Pancreas (tissue), 10 donors: ENCODE measurements at regions not wholly inside any gene's neighbourhood (a gene's known extent, or its start where the extent isn't known, plus 50 kb on each side); places are given as distances from the start of the nearest gene placed in this dataset.

Source experiments
- ATAC-seq, 4 donors: fragments of 200-7000 bp; cut with Tn5 transposase; one replicate each; pipeline versions ENCODE4 v1.8.0 to v1.9.1; 2020; ENCODE audit warnings: mild to moderate bottlenecking in 4 of 4, moderate library complexity in 4 of 4
- DNase-seq, 6 donors: peaks; one replicate each; pipeline ENCODE4 v3.0.0-alpha.2; 2020
- FAIRE-seq: peaks from 2 replicates; lab custom pipeline; 2012; peaks lifted over from hg19 to GRCh38; lab: Jason Lieb, UNC
- H3K27ac ChIP-seq, 4 donors: fragments of 200-600 bp; sonication (generic); 1 replicate in 3 of 4; 2 replicates in 1 of 4; pipeline versions ENCODE4 v1.5.0 to v1.8.0; 2020
- H3K27me3 ChIP-seq, 4 donors: fragments of 200-600 bp; one replicate each; pipeline ENCODE4 v1.8.0; 2021
- H3K36me3 ChIP-seq, 3 donors: fragments of 200-600 bp; sonication (generic) in 1 of 3; one replicate each; pipeline versions ENCODE4 v1.5.0 to v1.8.0; 2020 to 2021
- H3K4me1 ChIP-seq, 3 donors: fragments of 200-600 bp; one replicate each; pipeline ENCODE4 v1.8.0; 2021
- H3K4me3 ChIP-seq, 4 donors: fragments of 200-600 bp; sonication (generic) in 2 of 4; one replicate each; pipeline versions ENCODE4 v1.5.0 to v1.8.0; 2020 to 2021
- H3K9me3 ChIP-seq, 4 donors: fragments of 200-600 bp; one replicate each; pipeline ENCODE4 v1.8.0; 2021
- CTCF ChIP-seq, 4 donors: fragments of 200-600 bp; sonication (generic) in 3 of 4; IDR thresholded peaks; one replicate each; pipeline versions ENCODE4 v1.5.0 to v1.8.0; 2021; ENCODE audit warnings: antibody characterized with exemption in 4 of 4
- WGBS, 2 donors: extraction: QIAGEN DNeasy Blood & Tissue Kit; methylation state at CpG; one replicate each; pipeline ENCODE4 v1.1.7; 2013; 5-methylcytosine and 5-hydroxymethylcytosine counted together
- intact Hi-C, 3 donors: fragments of 100-400 bp; cut with DNase I; formaldehyde crosslinking; loops; one replicate each; pipeline versions ENCODE4 v1.11.1 to v1.14.2; 2022
- donor health status: healthy with polysubstance abuse.
- donor health status: DM: no; HTN: no; CAD: no; lungs with moderate emphysema.
- donor health status: DM: no; HTN: no; CAD: no.
- donor health status: control.
- donor health status: control.
- donor health status: Bipolar disorder and iron deficiency.
- donor health status: DM: yes; HTN: yes; CAD: no.
- donor health status: DM: no; HTN: no; CAD: no.
- donor health status: DM: no; HTN: no; CAD: no.
- donor health status: DM: yes; HTN: yes; CAD: no.

- Histone ChIP-seq H3K27me3 (no peaks in the 10 kb centered on the region), H3K27ac (no peak overlapping the region), H3K4me1 (no peaks in the 10 kb centered on the region), H3K4me3 (no peak overlapping the region), H3K36me3 (no peaks in the 10 kb centered on the region), H3K9me3 (no peaks in the 10 kb centered on the region)
- FAIRE-seq (no peak), ATAC-seq (no peak), DNase-seq (no peak)
- intact Hi-C loops: no loop called here
- TF ChIP-seq CTCF (IDR thresholded peaks at IDR 0.05): no peak
Measured at GRCh38 chr6:99741092-99741491, 134.5 kb downstream of the PRDM13 start.

GRCh38 chr6:99743647-99744046, 137.0 kb downstream of the PRDM13 start:
- Histone ChIP-seq H3K27me3 (peaks cover 0 to 2% (median 0%) of the 10 kb centered on the region in 4 donors), H3K36me3 (no peaks in the 10 kb centered on the region), H3K27ac (no peak overlapping the region), H3K4me1 (no peaks in the 10 kb centered on the region), H3K4me3 (no peak overlapping the region), H3K9me3 (no peaks in the 10 kb centered on the region)
- ATAC-seq (no peak), FAIRE-seq (no peak), DNase-seq (no peak)
- no peak for TF ChIP-seq CTCF (IDR thresholded peaks at IDR 0.05)
- intact Hi-C loops: no loop called here
- WGBS, 2 donors: 84 to 93% methylated on average over 2 of the region's 2 CpGs

- no peak for FAIRE-seq
- ATAC-seq: no peak
- DNase-seq: no peak
- H3K9me3 ChIP-seq: no peaks in the 10 kb centered on the region
- intact Hi-C loops: loop anchor here in 1 of 3 donors (5.0 kb wide), 1 partner anchor 278 kb away; no protein-coding TSS in a partner anchor
- H3K27ac ChIP-seq: no peak overlapping the region
- H3K36me3 ChIP-seq: no peaks in the 10 kb centered on the region
- H3K4me3 ChIP-seq: no peak overlapping the region
- peaks cover 0 to 2% (median 0%) of the 10 kb centered on the region in 4 donors for H3K27me3 ChIP-seq
- no peaks in the 10 kb centered on the region for H3K4me1 ChIP-seq
- 36 to 42% methylated on average over 2 of the region's 2 CpGs for WGBS, 2 donors
- no peak for TF ChIP-seq CTCF (IDR thresholded peaks at IDR 0.05)
Measured at GRCh38 chr6:99745651-99746050, 139.0 kb downstream of the PRDM13 start.

- ATAC-seq: peak; percentile 75 to 97 (median 96)
- TF ChIP-seq CTCF (IDR thresholded peaks at IDR 0.05): peak; percentile 61 to 86 (median 81)
Measured at GRCh38 chr6:99746261-99746895, 139.7 kb downstream of the PRDM13 start.

GRCh38 chr6:99761711-99762110, 155.1 kb downstream of the PRDM13 start:
- ATAC-seq: no peak
- Histone ChIP-seq H3K27me3 (peaks cover 0 to 6% (median 1%) of the 10 kb centered on the region in 4 donors), H3K4me3 (no peak overlapping the region), H3K9me3 (no peaks in the 10 kb centered on the region), H3K36me3 (no peaks in the 10 kb centered on the region), H3K4me1 (no peaks in the 10 kb centered on the region), H3K27ac (no peak overlapping the region)
- 38 to 61% methylated on average over 1 of the region's 1 CpG for WGBS, 2 donors
- no peak for DNase-seq
- FAIRE-seq: no peak
- intact Hi-C loops: no loop called here
- TF ChIP-seq CTCF (IDR thresholded peaks at IDR 0.05): no peak

More at GRCh38 chr6:99746261-99746895, 139.7 kb downstream of the PRDM13 start:
- no peaks in the 10 kb centered on the region for H3K36me3 ChIP-seq
- DNase-seq: peak in 4 of 6 donors; percentile 23 to 69 (median 39)
- intact Hi-C loops: loop anchor here in 1 of 3 donors (5.0 kb wide), 1 partner anchor 279 kb away; no protein-coding TSS in a partner anchor
- no peaks in the 10 kb centered on the region for H3K9me3 ChIP-seq
- FAIRE-seq: peak; percentile 87
- no peak overlapping the region for H3K4me3 ChIP-seq
- 0 to 1% methylated on average over 6 of the region's 6 CpGs for WGBS, 2 donors
- peaks cover 0 to 2% (median 0%) of the 10 kb centered on the region in 4 donors for H3K27me3 ChIP-seq
- no peak overlapping the region for H3K27ac ChIP-seq
- no peaks in the 10 kb centered on the region for H3K4me1 ChIP-seq
